ENCODE measurements at regions not wholly inside any gene's neighbourhood (a gene's known extent, or its start where the extent isn't known, plus 50 kb on each side); places are given as distances from the start of the nearest gene placed in this dataset.

GRCh38 chr5:53826504-53826903 is 266.1 kb downstream of the NDUFS4 start:
- no peak for DNase-seq

GRCh38 chr5:53827211-53827651 is 266.8 kb downstream of the NDUFS4 start:
- no peak for DNase-seq

GRCh38 chr5:53831496-53831895 is 271.1 kb downstream of the NDUFS4 start:
- DNase-seq: no peak
